OCI-LY7 (cell line): ENCODE measurements at regions not wholly inside any gene's neighbourhood (a gene's known extent, or its start where the extent isn't known, plus 50 kb on each side); places are given as distances from the start of the nearest gene placed in this dataset.
"Not testable (repeated sequence)": the region's sequence is repeated elsewhere in the genome, so short reads cannot be mapped to it uniquely, and the experiment has no call there.

Experiments
- BruUV-seq: library from RNA; stranded (reverse); fragments of 400-500 nt; replicated peaks from 2 replicates; lab custom pipeline; 2021; lab: Mats Ljungman, UMichigan
- CTCF ChIA-PET: fragments of 300-600 bp; sonication (Branson Sonifier 250); formaldehyde crosslinking; loops from one replicate; lab custom pipeline; 2022; ENCODE audit warnings: antibody characterized with exemption; ENCODE audit not compliant: unreplicated experiment; lab: Charles Lee
- POLR2A ChIA-PET: fragments of 300-600 bp; sonication (Branson Sonifier 250); formaldehyde crosslinking; loops from one replicate; lab custom pipeline; 2022; ENCODE audit warnings: antibody characterized with exemption; lab: Charles Lee
- DNase-seq: peaks from one replicate; pipeline ENCODE4 v3.0.0-alpha.2; 2015; ENCODE audit warnings: low spot score
- H2AFZ ChIP-seq: fragments of 200-600 bp; sonication (generic), shearing (Covaris generic); 2 replicates; pipeline ENCODE4 v1.6.1; 2014; ENCODE audit warnings: mild to moderate bottlenecking, antibody characterized with exemption, low read length, moderate library complexity
- H3K27ac ChIP-seq: fragments of 200-600 bp; sonication (generic); 2 replicates; pipeline ENCODE4 v1.5.1; 2014; ENCODE audit warnings: mixed run types, low read depth, mild to moderate bottlenecking, moderate library complexity, low read length, inconsistent platforms; ENCODE audit not compliant: poor library complexity, severe bottlenecking
- H3K36me3 ChIP-seq: fragments of 200-600 bp; sonication (generic); 2 replicates; pipeline ENCODE4 v1.6.1; 2014; ENCODE audit warnings: mild to moderate bottlenecking, antibody characterized with exemption, low read length, moderate library complexity, mixed read lengths; ENCODE audit not compliant: insufficient read depth
- H3K4me1 ChIP-seq: fragments of 200-600 bp; sonication (generic); 2 replicates; pipeline ENCODE4 v1.5.1; 2014; ENCODE audit warnings: mild to moderate bottlenecking, low read length; ENCODE audit not compliant: insufficient read depth, poor library complexity, severe bottlenecking
- H3K4me2 ChIP-seq: fragments of 200-600 bp; sonication (generic); 2 replicates; pipeline ENCODE4 v1.6.1; 2014; ENCODE audit warnings: mild to moderate bottlenecking, low read length
- H3K4me3 ChIP-seq: fragments of 200-600 bp; sonication (generic); 2 replicates; pipeline ENCODE4 v1.5.1; 2014; ENCODE audit warnings: mild to moderate bottlenecking, low read depth, low read length; ENCODE audit not compliant: poor library complexity, severe bottlenecking
- H3K79me2 ChIP-seq: fragments of 200-600 bp; sonication (generic); 2 replicates; pipeline ENCODE4 v1.6.1; 2016; ENCODE audit warnings: low read depth, mild to moderate bottlenecking, low read length, moderate library complexity, mixed read lengths; ENCODE audit not compliant: insufficient read depth
- H3K9me2 ChIP-seq: fragments of 200-600 bp; sonication (generic); 2 replicates; pipeline ENCODE4 v1.6.1; 2016; ENCODE audit warnings: mild to moderate bottlenecking, low read length, mixed read lengths; ENCODE audit not compliant: insufficient read depth
- H3K9me3 ChIP-seq: fragments of 200-600 bp; sonication (generic); 2 replicates; pipeline ENCODE4 v1.6.1; 2014; ENCODE audit warnings: mild to moderate bottlenecking, mixed run types, low read length, mixed read lengths
- H4K20me1 ChIP-seq: fragments of 200-600 bp; sonication (generic); 2 replicates; pipeline ENCODE4 v1.6.1; 2014; ENCODE audit warnings: mild to moderate bottlenecking, antibody characterized with exemption, low read length, moderate library complexity, mixed read lengths; ENCODE audit not compliant: insufficient read depth
- EZH2phosphoT487 ChIP-seq: fragments of 200-600 bp; sonication (generic); IDR thresholded peaks from 2 replicates; pipeline ENCODE4 v1.6.1; 2018; ENCODE audit warnings: low read depth, borderline replicate concordance, mild to moderate bottlenecking, mixed run types, antibody characterized with exemption, low read length, moderate library complexity, mixed read lengths
- intact Hi-C: fragments of 100-400 bp; cut with micrococcal nuclease; formaldehyde crosslinking; loops from one replicate; pipeline ENCODE4 v1.10.0; 2022; ENCODE audit not compliant: unreplicated experiment
- TF ChIP-seq, protein P1 (sequence below): fragments of 200-600 bp; sonication (generic); conservative IDR thresholded peaks from 2 replicates; pipeline ENCODE4 v1.5.1; 2014; ENCODE audit warnings: mild to moderate bottlenecking, antibody characterized with exemption, low read length, moderate library complexity, mixed read lengths

DNA sequence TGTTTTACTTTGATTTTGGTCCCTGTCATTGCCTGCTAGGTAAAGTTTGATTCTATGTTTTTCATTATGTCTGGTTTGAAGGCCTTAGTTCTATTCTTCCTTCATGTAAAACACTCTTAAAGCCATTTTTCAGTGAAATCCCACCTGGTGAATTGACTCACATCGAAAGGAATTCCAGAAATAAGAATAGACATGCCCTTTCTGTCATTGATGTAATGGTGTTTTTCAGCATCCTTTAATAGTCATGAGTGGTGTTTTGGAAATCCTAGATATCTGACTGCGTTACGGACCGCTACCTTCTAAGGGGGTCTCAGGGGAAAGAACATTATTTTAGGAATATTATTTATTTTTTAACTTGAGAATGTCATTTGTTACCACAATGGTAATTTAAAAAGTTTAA is 104.5 kb upstream of the ZEB2 start:
- TF ChIP-seq EZH2phosphoT487, result no peak
- TF ChIP-seq, protein P1, sequence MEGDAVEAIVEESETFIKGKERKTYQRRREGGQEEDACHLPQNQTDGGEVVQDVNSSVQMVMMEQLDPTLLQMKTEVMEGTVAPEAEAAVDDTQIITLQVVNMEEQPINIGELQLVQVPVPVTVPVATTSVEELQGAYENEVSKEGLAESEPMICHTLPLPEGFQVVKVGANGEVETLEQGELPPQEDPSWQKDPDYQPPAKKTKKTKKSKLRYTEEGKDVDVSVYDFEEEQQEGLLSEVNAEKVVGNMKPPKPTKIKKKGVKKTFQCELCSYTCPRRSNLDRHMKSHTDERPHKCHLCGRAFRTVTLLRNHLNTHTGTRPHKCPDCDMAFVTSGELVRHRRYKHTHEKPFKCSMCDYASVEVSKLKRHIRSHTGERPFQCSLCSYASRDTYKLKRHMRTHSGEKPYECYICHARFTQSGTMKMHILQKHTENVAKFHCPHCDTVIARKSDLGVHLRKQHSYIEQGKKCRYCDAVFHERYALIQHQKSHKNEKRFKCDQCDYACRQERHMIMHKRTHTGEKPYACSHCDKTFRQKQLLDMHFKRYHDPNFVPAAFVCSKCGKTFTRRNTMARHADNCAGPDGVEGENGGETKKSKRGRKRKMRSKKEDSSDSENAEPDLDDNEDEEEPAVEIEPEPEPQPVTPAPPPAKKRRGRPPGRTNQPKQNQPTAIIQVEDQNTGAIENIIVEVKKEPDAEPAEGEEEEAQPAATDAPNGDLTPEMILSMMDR, result no peak
- Histone ChIP-seq H4K20me1 (no peaks in the 10 kb centered on the region), H3K4me2 (no peak overlapping the region), H3K79me2 (no peaks in the 10 kb centered on the region), H3K27ac (no peak overlapping the region), H3K9me2 (no peaks in the 10 kb centered on the region), H3K9me3 (peaks cover 5% of the 10 kb centered on the region; the same call in 1 of the 2 replicates), H3K4me1 (no peaks in the 10 kb centered on the region), H2AFZ (no peak overlapping the region), H3K36me3 (no peaks in the 10 kb centered on the region; the same call in 1 of the 2 replicates), H3K4me3 (no peak overlapping the region)
- no peak for DNase-seq
- ChIA-PET POLR2A (interaction anchor here (0.7 to 2.2 kb wide), 6 partner anchors 11 to 57 kb away, joined by 3 to 10 read pairs (median 4); no protein-coding TSS in a partner anchor), CTCF (no interaction called here)
- intact Hi-C loops, result no loop called here
- BruUV-seq, result no TSS peak

DNA sequence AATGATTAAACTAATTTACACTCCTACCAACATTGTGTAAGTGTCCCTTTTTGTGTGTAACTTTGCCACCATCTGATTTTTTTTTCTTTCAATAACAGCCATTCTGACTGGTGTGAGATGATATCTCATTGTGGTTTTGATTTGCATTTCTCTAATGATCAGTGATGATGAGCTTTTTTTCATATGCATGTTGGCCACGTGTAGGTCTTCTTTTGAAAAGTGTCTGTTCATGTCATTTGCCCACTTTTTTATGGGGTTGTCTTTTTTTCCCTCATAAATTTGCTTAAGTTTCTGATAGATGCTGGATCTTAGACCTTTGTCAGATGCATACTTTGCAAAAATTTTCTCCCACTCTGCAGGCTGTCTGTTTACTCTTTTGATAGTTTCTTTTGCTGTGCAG is 102.5 kb upstream of the ZEB2 start:
- CTCF ChIA-PET, BruUV-seq: not testable (repeated sequence)
- POLR2A ChIA-PET, result interaction anchor here (0.7 to 1.5 kb wide), 3 partner anchors 10 to 20 kb away, joined by 3 to 4 read pairs (median 3); no protein-coding TSS in a partner anchor

DNA sequence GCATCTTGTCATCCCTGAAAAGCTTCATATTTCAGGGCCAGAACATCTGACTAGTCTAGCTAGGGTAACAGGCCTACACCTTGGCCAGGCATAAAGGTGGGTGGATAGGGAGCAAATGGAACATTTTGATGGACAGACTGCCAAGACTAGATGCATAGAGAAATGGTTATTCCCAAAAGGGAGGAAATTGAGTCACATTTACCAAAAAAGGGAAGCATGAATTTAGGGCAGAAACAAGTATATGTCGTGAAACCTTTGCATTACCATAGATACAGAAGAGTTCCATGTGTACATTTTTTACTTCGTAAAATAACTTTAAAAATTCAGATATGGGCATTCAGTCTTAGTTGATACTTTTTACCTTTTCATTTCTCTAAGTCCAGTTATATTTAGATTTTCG is 101.3 kb upstream of the ZEB2 start:
- BruUV-seq, result no TSS peak
- intact Hi-C loops, result no loop called here

More for the DNA sequence above, 102.5 kb upstream of the ZEB2 start:
- H3K4me3 ChIP-seq, H2AFZ ChIP-seq, H3K9me2 ChIP-seq, H3K9me3 ChIP-seq, H3K4me1 ChIP-seq, H3K4me2 ChIP-seq, intact Hi-C loops, H3K36me3 ChIP-seq, H3K27ac ChIP-seq, H3K79me2 ChIP-seq, DNase-seq, H4K20me1 ChIP-seq: not testable (repeated sequence)

More for the DNA sequence above, 101.3 kb upstream of the ZEB2 start:
- Histone ChIP-seq H3K9me2 (no peaks in the 10 kb centered on the region), H3K4me3 (no peak overlapping the region), H3K36me3 (no peaks in the 10 kb centered on the region; the same call in 1 of the 2 replicates), H3K4me2 (no peak overlapping the region), H3K9me3 (peaks cover 5% of the 10 kb centered on the region; the same call in 1 of the 2 replicates), H3K27ac (no peak overlapping the region), H2AFZ (no peak overlapping the region), H4K20me1 (no peaks in the 10 kb centered on the region), H3K4me1 (no peaks in the 10 kb centered on the region), H3K79me2 (no peaks in the 10 kb centered on the region)
- no peak for DNase-seq
- no peak for TF ChIP-seq EZH2phosphoT487
- TF ChIP-seq, protein P1, result no peak
- ChIA-PET CTCF (no interaction called here), POLR2A (interaction anchor here (0.8 kb wide), 1 partner anchor 47 kb away, joined by 4 read pairs; no protein-coding TSS in a partner anchor)
